HCT116 (cell line): ENCODE measurements at regions not wholly inside any gene's neighbourhood (a gene's known extent, or its start where the extent isn't known, plus 50 kb on each side); places are given as distances from the start of the nearest gene placed in this dataset.

ENCODE experiments used
- ATAC-seq: fragments of 200-7000 bp; cut with Tn5 transposase; 2 replicates; pipeline ENCODE4 v1.9.1; 2020; ENCODE audit warnings: mild to moderate bottlenecking, moderate library complexity
- BruUV-seq: library from RNA; stranded (reverse); fragments of 400-500 nt; replicated peaks from 2 replicates; lab custom pipeline; 2021; lab: Mats Ljungman, UMichigan
- CTCF ChIA-PET: fragments of 300-600 bp; sonication (Branson Sonifier 250); formaldehyde crosslinking; loops from one replicate; lab custom pipeline; 2021; ENCODE audit warnings: antibody characterized with exemption; lab: Charles Lee
- POLR2A ChIA-PET: fragments of 300-600, 350-600 bp; sonication (Branson Sonifier 250); formaldehyde crosslinking; loops from one replicate; lab custom pipeline; 2021; ENCODE audit warnings: antibody characterized with exemption; lab: Charles Lee
- RAD21 ChIA-PET, 2 experiments: fragments of 300-600 bp; sonication (Branson Sonifier 250); formaldehyde crosslinking; loops; one replicate each; lab custom pipeline; 2023; ENCODE audit warnings: low total read pairs in 2 of 2; ENCODE audit not compliant: uncharacterized antibody in 2 of 2, unreplicated experiment in 2 of 2, low non-redundant PET in 1 of 2; lab: Charles Lee
- DNase-seq: peaks from one replicate; pipeline ENCODE4 v3.0.0-alpha.2; 2010; ENCODE audit warnings: low read depth, low spot score
- H2AFZ ChIP-seq: fragments of 200-600 bp; shearing (Covaris generic), sonication (generic); 2 replicates; pipeline ENCODE4 v1.6.1; 2017; ENCODE audit warnings: low read depth, mixed run types, mixed read lengths, antibody characterized with exemption, low read length; ENCODE audit not compliant: poor library complexity, severe bottlenecking
- H3K27ac ChIP-seq: 2 replicates; pipeline ENCODE4 v1.5.1; 2012; ENCODE audit warnings: low read depth, low read length
- H3K27me3 ChIP-seq: fragments of 200-600 bp; sonication (generic); 2 replicates; pipeline ENCODE4 v1.6.1; 2016; ENCODE audit warnings: mixed run types, low read length, mixed read lengths; ENCODE audit not compliant: insufficient read depth
- H3K36me3 ChIP-seq, 2 experiments: fragments of 200-500 bp in 1 of 2; fragments of 200-600 bp in 1 of 2; sonication (Bioruptor generic) in 1 of 2; sonication (generic) in 1 of 2; 2 replicates each; pipeline versions ENCODE4 v1.5.1 to v1.6.1; 2014 to 2016; ENCODE audit warnings: low read length in 2 of 2, inconsistent platforms in 1 of 2, mixed read lengths in 1 of 2, mixed run types in 1 of 2; ENCODE audit not compliant: insufficient read depth in 2 of 2, control insufficient read depth in 1 of 2
- H3K4me1 ChIP-seq, 2 experiments: fragments of 200-600 bp in 1 of 2; sonication (generic) in 1 of 2; 2 replicates each; pipeline versions ENCODE4 v1.5.1 to v1.6.1; 2012 to 2017; ENCODE audit warnings: low read length in 2 of 2, inconsistent platforms in 1 of 2, mild to moderate bottlenecking in 1 of 2, mixed read lengths in 1 of 2, mixed run types in 1 of 2, moderate library complexity in 1 of 2; ENCODE audit not compliant: insufficient read depth in 2 of 2, control insufficient read depth in 1 of 2
- H3K4me2 ChIP-seq: fragments of 200-600 bp; sonication (generic); 2 replicates; pipeline ENCODE4 v1.6.1; 2017; ENCODE audit warnings: mixed run types, low read length, mixed read lengths
- H3K4me3 ChIP-seq, 2 experiments: fragments of 200-600 bp in 1 of 2; sonication (generic) in 1 of 2; replicated peaks in 1 of 2; 2 replicates each; pipeline ENCODE4 v1.5.1; 2011 to 2016; ENCODE audit warnings: low read length in 2 of 2, control low read depth in 1 of 2, low read depth in 1 of 2, mild to moderate bottlenecking in 1 of 2, mixed read lengths in 1 of 2, mixed run types in 1 of 2
- H3K79me2 ChIP-seq: fragments of 200-600 bp; sonication (generic); 2 replicates; pipeline ENCODE4 v1.6.1; 2017; ENCODE audit warnings: mild to moderate bottlenecking, mixed run types, low read length, moderate library complexity, mixed read lengths; ENCODE audit not compliant: insufficient read depth
- H3K9ac ChIP-seq: fragments of 200-600 bp; sonication (generic); 2 replicates; pipeline ENCODE4 v1.6.1; 2016; ENCODE audit warnings: low read length, mixed read lengths
- H3K9me2 ChIP-seq: fragments of 200-600 bp; sonication (generic), shearing (Covaris generic); 2 replicates; pipeline ENCODE4 v1.6.1; 2017; ENCODE audit warnings: mixed run types, mild to moderate bottlenecking, moderate library complexity; ENCODE audit not compliant: insufficient read depth
- H3K9me3 ChIP-seq, 2 experiments: fragments of 200-500 bp in 1 of 2; fragments of 200-600 bp in 1 of 2; sonication (Bioruptor generic) in 1 of 2; sonication (generic) in 1 of 2; 2 replicates each; pipeline ENCODE4 v1.6.1; 2014 to 2017; ENCODE audit warnings: low read length in 2 of 2, mixed read lengths in 2 of 2, inconsistent platforms in 1 of 2, low read depth in 1 of 2, mild to moderate bottlenecking in 1 of 2, mixed run types in 1 of 2, moderate library complexity in 1 of 2; ENCODE audit not compliant: control insufficient read depth in 1 of 2, insufficient read depth in 1 of 2
- H4K20me1 ChIP-seq: fragments of 200-600 bp; sonication (generic), shearing (Covaris generic); 2 replicates; pipeline ENCODE4 v1.6.1; 2017; ENCODE audit warnings: mixed run types, mild to moderate bottlenecking, moderate library complexity; ENCODE audit not compliant: insufficient read depth
- CBX3 ChIP-seq: IDR thresholded peaks from 2 replicates; pipeline ENCODE4 v1.6.1; 2012; ENCODE audit warnings: low read depth
- CTCF ChIP-seq, 3 experiments: fragments of 200-600 bp in 1 of 3; sonication (generic) in 1 of 3; IDR thresholded peaks in 2 of 3; conservative IDR thresholded peaks in 1 of 3; 2 replicates each; pipeline ENCODE4 v1.5.1; 2012 to 2017; ENCODE audit warnings: low read depth in 2 of 3, low read length in 2 of 3, antibody characterized with exemption in 1 of 3, borderline replicate concordance in 1 of 3, control low read depth in 1 of 3, mild to moderate bottlenecking in 1 of 3, mixed read lengths in 1 of 3, mixed run types in 1 of 3, moderate library complexity in 1 of 3; ENCODE audit not compliant: insufficient read depth in 1 of 3
- EGR1 ChIP-seq: IDR thresholded peaks from 2 replicates; pipeline ENCODE4 v1.6.1; 2012; ENCODE audit warnings: low read depth
- ELF1 ChIP-seq: IDR thresholded peaks from 2 replicates; pipeline ENCODE4 v1.6.1; 2012; ENCODE audit warnings: low read depth, borderline replicate concordance
- EZH2 ChIP-seq: fragments of 200-600 bp; sonication (generic); IDR thresholded peaks from 2 replicates; pipeline ENCODE4 v1.6.1; 2017; ENCODE audit warnings: antibody characterized with exemption, mixed run types
- EZH2phosphoT487 ChIP-seq: fragments of 200-600 bp; IDR thresholded peaks from 2 replicates; pipeline ENCODE4 v1.6.1; 2018; ENCODE audit warnings: antibody characterized with exemption, borderline replicate concordance
- JUND ChIP-seq: IDR thresholded peaks from 2 replicates; pipeline ENCODE4 v1.6.1; 2012
- POLR2A ChIP-seq: IDR thresholded peaks from 2 replicates; pipeline ENCODE4 v1.7.0; 2011; ENCODE audit warnings: borderline replicate concordance; ENCODE audit not compliant: insufficient read depth, insufficient read length; ENCODE audit errors: extremely low read depth
- POLR2AphosphoS5 ChIP-seq: IDR thresholded peaks from 2 replicates; pipeline ENCODE4 v1.6.1; 2011; ENCODE audit warnings: mild to moderate bottlenecking, low read depth, low read length, moderate library complexity
- RAD21 ChIP-seq: IDR thresholded peaks from 2 replicates; pipeline ENCODE4 v1.6.1; 2012; ENCODE audit warnings: low read depth, mild to moderate bottlenecking
- SRF ChIP-seq: IDR thresholded peaks from 2 replicates; pipeline ENCODE4 v1.6.1; 2012; ENCODE audit warnings: low read depth
- TCF7L2 ChIP-seq: IDR thresholded peaks from 2 replicates; pipeline ENCODE4 v1.7.0; 2011; ENCODE audit warnings: borderline replicate concordance, inconsistent platforms; ENCODE audit not compliant: insufficient read depth, insufficient read length; ENCODE audit errors: extremely low read depth
- YY1 ChIP-seq: IDR thresholded peaks from 2 replicates; pipeline ENCODE4 v1.6.1; 2011; ENCODE audit warnings: low read length, low read depth, moderate library complexity, mild to moderate bottlenecking; ENCODE audit not compliant: insufficient replicate concordance; ENCODE audit errors: extremely low read depth
- ZBTB33 ChIP-seq: IDR thresholded peaks from 2 replicates; pipeline ENCODE4 v1.6.1; 2011; ENCODE audit warnings: mild to moderate bottlenecking, low read length, moderate library complexity; ENCODE audit not compliant: insufficient replicate concordance; ENCODE audit errors: extremely low read depth
- ZFX ChIP-seq: fragments of 450-650 bp; IDR thresholded peaks from 2 replicates; pipeline ENCODE4 v1.6.1; 2017
- intact Hi-C: fragments of 100-400 bp; cut with micrococcal nuclease; formaldehyde crosslinking; loops from 2 replicates; pipeline ENCODE4 v1.10.0; 2022

- H4K20me1 ChIP-seq = no peaks in the 10 kb centered on the region
- no peak overlapping the region for H3K4me3 ChIP-seq
- H2AFZ ChIP-seq = no peak overlapping the region
- ATAC-seq (no peak), DNase-seq (no peak)
- CTCF ChIA-PET = no interaction called here
- RAD21 ChIA-PET = no interaction called here
- H3K27ac ChIP-seq = no peak overlapping the region
- intact Hi-C loops = no loop called here
- POLR2A ChIA-PET = no interaction called here
- BruUV-seq = no TSS peak
- no peaks in the 10 kb centered on the region for H3K79me2 ChIP-seq
- H3K36me3 ChIP-seq = no peaks in the 10 kb centered on the region
- H3K4me1 ChIP-seq = no peaks in the 10 kb centered on the region
- TF ChIP-seq CBX3 (no peak), POLR2A (no peak), RAD21 (no peak), ZBTB33 (no peak), CTCF (IDR thresholded peaks at IDR 0.05 in 2 of 3, conservative IDR thresholded peaks at IDR 0.05 in 1 of 3; ENCODE audit: borderline replicate concordance in 1 of 3, insufficient read depth in 1 of 3, low read depth in 2 of 3, low read length in 2 of 3) (no peak), EZH2phosphoT487 (no peak), ELF1 (no peak), JUND (no peak), POLR2AphosphoS5 (no peak), ZFX (no peak), TCF7L2 (no peak), EZH2 (no peak), SRF (no peak), EGR1 (no peak), YY1 (no peak)
- H3K9ac ChIP-seq = no peak overlapping the region
- H3K9me2 ChIP-seq = no peaks in the 10 kb centered on the region
- H3K27me3 ChIP-seq = no peaks in the 10 kb centered on the region
- H3K4me2 ChIP-seq = no peak overlapping the region
- H3K9me3 ChIP-seq = peaks cover 1 to 8% of the 10 kb centered on the region in 2 experiments; a peak in 2 of 4 replicates
Observed at GRCh38 chr14:86402545-86402944, 872.6 kb downstream of the FLRT2 start.
